Type B pancreatic cell (in vitro differentiated cells): ENCODE measurements at regions not wholly inside any gene's neighbourhood (a gene's known extent, or its start where the extent isn't known, plus 50 kb on each side); places are given as distances from the start of the nearest gene placed in this dataset.

Source experiments
- DNase-seq: peaks from one replicate; pipeline ENCODE4 v3.0.0; 2021; ENCODE audit warnings: mixed read lengths; ENCODE audit not compliant: unreplicated experiment; ENCODE audit errors: extremely low spot score
- H3K27ac Mint-ChIP-seq: 2 replicates; pipeline ENCODE4 v1.8.0; 2021; ENCODE audit warnings: mild to moderate bottlenecking, mixed read lengths
- H3K27me3 Mint-ChIP-seq: 2 replicates; pipeline ENCODE4 v1.8.0; 2021; ENCODE audit warnings: mixed read lengths
- H3K36me3 Mint-ChIP-seq: 2 replicates; pipeline ENCODE4 v1.8.0; 2021; ENCODE audit warnings: mixed read lengths
- H3K4me1 Mint-ChIP-seq: one replicate; pipeline ENCODE4 v1.8.0; 2021; ENCODE audit warnings: mixed read lengths; ENCODE audit not compliant: unreplicated experiment
- H3K4me3 Mint-ChIP-seq: 2 replicates; pipeline ENCODE4 v1.8.0; 2021; ENCODE audit warnings: mild to moderate bottlenecking, mixed read lengths
- H3K9me3 Mint-ChIP-seq: 2 replicates; pipeline ENCODE4 v1.8.0; 2021; ENCODE audit warnings: mixed read lengths
- TF ChIP-seq, protein P1 (sequence below): fragments of 200-600 bp; sonication (generic); conservative IDR thresholded peaks from 2 replicates; pipeline ENCODE4 v1.5.0; 2021; ENCODE audit warnings: antibody characterized with exemption, mild to moderate bottlenecking

DNA sequence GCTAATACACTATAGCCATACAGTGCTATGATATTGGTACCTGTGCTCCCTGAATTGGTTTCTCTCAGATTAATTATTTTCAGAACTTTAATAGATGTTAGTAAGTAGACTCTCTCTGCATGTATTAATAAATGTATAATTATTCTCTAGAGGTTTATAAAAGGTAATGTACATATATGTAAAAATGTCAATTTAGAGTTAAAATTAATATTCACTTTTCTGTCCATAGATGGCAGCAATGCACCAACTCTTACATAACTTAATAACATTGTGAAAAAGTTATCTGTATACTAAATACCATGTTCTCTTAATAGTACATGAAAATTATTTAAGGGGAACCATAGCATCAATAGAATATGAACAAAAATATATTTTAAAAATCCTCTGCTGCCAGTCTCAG, 515.0 kb upstream of the KLHL1 start:
- H3K27me3 Mint-ChIP-seq, result no peaks in the 10 kb centered on the region
- H3K4me1 Mint-ChIP-seq, result no peaks in the 10 kb centered on the region
- no peak for DNase-seq
- no peak overlapping the region for H3K4me3 Mint-ChIP-seq
- H3K36me3 Mint-ChIP-seq, result no peaks in the 10 kb centered on the region
- TF ChIP-seq, protein P1, sequence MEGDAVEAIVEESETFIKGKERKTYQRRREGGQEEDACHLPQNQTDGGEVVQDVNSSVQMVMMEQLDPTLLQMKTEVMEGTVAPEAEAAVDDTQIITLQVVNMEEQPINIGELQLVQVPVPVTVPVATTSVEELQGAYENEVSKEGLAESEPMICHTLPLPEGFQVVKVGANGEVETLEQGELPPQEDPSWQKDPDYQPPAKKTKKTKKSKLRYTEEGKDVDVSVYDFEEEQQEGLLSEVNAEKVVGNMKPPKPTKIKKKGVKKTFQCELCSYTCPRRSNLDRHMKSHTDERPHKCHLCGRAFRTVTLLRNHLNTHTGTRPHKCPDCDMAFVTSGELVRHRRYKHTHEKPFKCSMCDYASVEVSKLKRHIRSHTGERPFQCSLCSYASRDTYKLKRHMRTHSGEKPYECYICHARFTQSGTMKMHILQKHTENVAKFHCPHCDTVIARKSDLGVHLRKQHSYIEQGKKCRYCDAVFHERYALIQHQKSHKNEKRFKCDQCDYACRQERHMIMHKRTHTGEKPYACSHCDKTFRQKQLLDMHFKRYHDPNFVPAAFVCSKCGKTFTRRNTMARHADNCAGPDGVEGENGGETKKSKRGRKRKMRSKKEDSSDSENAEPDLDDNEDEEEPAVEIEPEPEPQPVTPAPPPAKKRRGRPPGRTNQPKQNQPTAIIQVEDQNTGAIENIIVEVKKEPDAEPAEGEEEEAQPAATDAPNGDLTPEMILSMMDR, result peak; percentile 80
- no peaks in the 10 kb centered on the region for H3K9me3 Mint-ChIP-seq
- no peak overlapping the region for H3K27ac Mint-ChIP-seq

DNA sequence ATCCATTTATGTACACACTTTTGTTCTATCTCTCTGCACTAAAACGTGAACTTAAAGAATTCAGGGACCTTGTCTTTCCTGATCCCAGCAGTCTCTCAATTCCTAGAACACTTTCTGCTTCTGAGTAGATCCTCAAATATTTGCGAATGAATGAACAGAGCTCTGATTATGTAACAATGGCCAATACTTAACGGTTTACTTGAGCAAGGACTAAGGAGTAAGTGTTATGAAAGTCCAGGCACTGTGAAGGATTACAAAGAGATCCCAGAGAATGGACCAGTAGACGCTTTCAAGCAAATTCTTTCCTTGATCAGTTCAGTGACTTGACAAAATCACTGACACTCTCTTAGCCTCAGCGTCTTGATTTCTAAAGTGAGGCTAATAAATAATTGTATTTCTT, 514.5 kb upstream of the KLHL1 start:
- no peaks in the 10 kb centered on the region for H3K9me3 Mint-ChIP-seq
- TF ChIP-seq, protein P1, result no peak
- no peak overlapping the region for H3K27ac Mint-ChIP-seq
- H3K27me3 Mint-ChIP-seq, result no peaks in the 10 kb centered on the region
- DNase-seq, result no peak
- H3K4me1 Mint-ChIP-seq, result no peaks in the 10 kb centered on the region
- no peak overlapping the region for H3K4me3 Mint-ChIP-seq
- no peaks in the 10 kb centered on the region for H3K36me3 Mint-ChIP-seq

DNA sequence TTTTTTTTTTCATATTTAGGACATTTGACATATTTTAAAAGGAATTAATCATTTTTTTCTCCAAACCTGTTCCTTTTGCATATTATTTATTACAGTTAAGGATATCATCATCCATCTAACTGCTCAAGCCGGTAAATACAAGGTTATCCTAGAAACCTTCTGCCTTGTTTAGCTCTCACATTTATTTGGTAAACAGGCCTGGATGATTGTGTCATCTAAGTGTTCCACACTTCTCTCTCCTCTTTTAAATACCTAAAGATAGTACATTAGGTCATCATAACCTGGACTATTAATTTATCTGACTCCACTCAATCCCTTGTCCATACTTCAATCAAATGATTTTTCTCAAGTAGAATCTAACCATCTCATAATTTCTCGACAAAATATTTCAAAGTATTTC, 511.7 kb upstream of the KLHL1 start:
- Mint-ChIP-seq H3K4me3 (no peak overlapping the region), H3K36me3 (no peaks in the 10 kb centered on the region), H3K27ac (no peak overlapping the region), H3K9me3 (no peaks in the 10 kb centered on the region), H3K4me1 (no peaks in the 10 kb centered on the region), H3K27me3 (no peaks in the 10 kb centered on the region)
- TF ChIP-seq, protein P1, result no peak
- DNase-seq, result no peak

DNA sequence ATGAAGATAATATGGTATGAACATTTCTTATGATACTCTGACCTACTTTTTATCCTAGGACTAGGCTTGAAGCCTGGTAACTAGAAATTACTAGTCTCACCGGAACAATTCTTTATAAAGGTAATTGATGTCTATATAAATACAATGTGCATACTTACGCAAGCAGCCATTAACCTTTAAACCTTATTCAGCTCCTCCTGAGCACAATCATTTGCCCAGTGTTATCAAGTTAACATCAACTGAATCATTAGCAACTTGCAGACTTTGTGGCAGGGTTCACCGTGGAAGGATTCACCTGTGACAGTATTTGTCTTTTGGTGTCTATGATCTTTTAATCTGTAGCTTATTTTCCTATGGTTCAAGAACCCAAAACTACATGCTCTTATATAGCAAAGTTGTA, 508.6 kb upstream of the KLHL1 start:
- DNase-seq, result no peak
- H3K27me3 Mint-ChIP-seq, result no peaks in the 10 kb centered on the region
- no peak overlapping the region for H3K27ac Mint-ChIP-seq
- no peak overlapping the region for H3K4me3 Mint-ChIP-seq
- no peaks in the 10 kb centered on the region for H3K36me3 Mint-ChIP-seq
- H3K4me1 Mint-ChIP-seq, result no peaks in the 10 kb centered on the region
- TF ChIP-seq, protein P1, result no peak
- no peaks in the 10 kb centered on the region for H3K9me3 Mint-ChIP-seq

DNA sequence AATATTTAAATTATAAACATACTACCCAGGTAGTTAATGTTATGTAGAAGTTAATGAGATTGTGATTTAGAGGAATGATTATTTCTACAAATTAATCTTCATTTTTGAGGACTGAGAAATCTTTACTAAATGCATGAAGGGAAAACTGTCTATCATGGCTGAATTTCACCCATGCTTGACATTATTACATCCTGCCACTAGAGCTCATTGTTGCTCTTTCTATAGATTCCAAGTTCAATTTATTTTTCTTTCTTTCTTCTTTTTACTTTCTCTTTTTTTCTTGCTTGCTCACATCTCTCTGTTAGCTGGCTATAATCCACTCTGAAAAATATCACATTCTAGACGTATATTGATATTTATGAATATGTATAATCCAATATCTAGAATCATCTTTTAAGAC, 505.0 kb upstream of the KLHL1 start:
- DNase-seq, result no peak
- Mint-ChIP-seq H3K36me3 (no peaks in the 10 kb centered on the region), H3K27me3 (no peaks in the 10 kb centered on the region), H3K27ac (no peak overlapping the region), H3K4me1 (no peaks in the 10 kb centered on the region), H3K4me3 (no peak overlapping the region), H3K9me3 (no peaks in the 10 kb centered on the region)
- TF ChIP-seq, protein P1, result peak; percentile 71

DNA sequence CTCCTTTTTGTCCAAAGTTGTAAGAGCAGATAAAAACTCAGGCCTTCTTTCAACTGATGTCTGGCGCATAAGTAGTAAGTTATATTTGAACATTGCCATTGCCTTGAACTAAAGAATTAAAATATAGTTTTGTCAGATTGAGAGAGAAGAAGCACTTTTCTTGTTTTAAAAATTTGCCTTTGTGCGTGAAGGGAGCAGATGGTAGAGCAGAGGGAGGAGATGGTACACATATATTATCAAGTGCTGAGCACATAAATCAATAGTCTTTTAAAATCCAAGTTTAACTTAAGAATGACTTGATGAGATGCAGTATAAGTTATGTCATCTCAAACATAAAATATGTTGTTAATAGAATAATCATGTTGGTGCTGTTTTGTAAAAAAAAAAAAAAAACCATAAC, 504.6 kb upstream of the KLHL1 start:
- no peaks in the 10 kb centered on the region for H3K27me3 Mint-ChIP-seq
- H3K9me3 Mint-ChIP-seq, result no peaks in the 10 kb centered on the region
- H3K36me3 Mint-ChIP-seq, result no peaks in the 10 kb centered on the region
- TF ChIP-seq, protein P1, result no peak
- DNase-seq, result no peak
- no peak overlapping the region for H3K27ac Mint-ChIP-seq
- no peaks in the 10 kb centered on the region for H3K4me1 Mint-ChIP-seq
- H3K4me3 Mint-ChIP-seq, result no peak overlapping the region
